ENCODE measurements at regions not wholly inside any gene's neighbourhood (a gene's known extent, or its start where the extent isn't known, plus 50 kb on each side); places are given as distances from the start of the nearest gene placed in this dataset.

GRCh38 chr2:122194546-122194945, 439.1 kb downstream of the TSN start:
- Histone ChIP-seq H3K36me3 (ENCODE audit: low read depth) (no peaks in the 10 kb centered on the region), H3K79me2 (ENCODE audit: low read depth) (no peaks in the 10 kb centered on the region), H3K4me3 (no peak overlapping the region), H3K27ac (no peak overlapping the region), H3F3A (ENCODE audit: insufficient read depth, low read depth) (no peaks in the 10 kb centered on the region), H3K9me3 (ENCODE audit: insufficient read depth, low read depth) (no peaks in the 10 kb centered on the region), H3K4me2 (no peak overlapping the region), H3K4me1 (replicated peaks; ENCODE audit: insufficient read depth) (no peaks in the 10 kb centered on the region), H3K9me2 (ENCODE audit: insufficient read depth) (no peaks in the 10 kb centered on the region), H4K20me1 (ENCODE audit: insufficient read depth) (no peaks in the 10 kb centered on the region), H2AFZ (no peak overlapping the region), H3K27me3 (ENCODE audit: insufficient read depth, low read depth) (0 out of 2 replicates have a peak, but pooled peaks cover 10% of the 10 kb centered on the region)
- CTCF ChIA-PET: no interaction called here
- BruUV-seq (replicated peaks): no TSS peak
- intact Hi-C loops (cut with micrococcal nuclease; ENCODE audit: unreplicated experiment): no loop called here
- POLR2A ChIA-PET (ENCODE audit: unreplicated experiment): no interaction called here
- TF ChIP-seq CTCF (conservative IDR thresholded peaks at IDR 0.05): no peak
- no peak for TF ChIP-seq EZH2 (IDR thresholded peaks at IDR 0.05; ENCODE audit: low read depth)
- DNase-seq: no peak

- H3K4me2 ChIP-seq: no peak overlapping the region
- CTCF ChIA-PET: no interaction called here
Measured at GRCh38 chr2:122203523-122203922, 448.1 kb downstream of the TSN start.

GRCh38 chr2:122205641-122206040, 450.2 kb downstream of the TSN start:
- CTCF ChIA-PET: no interaction called here
- intact Hi-C loops (cut with micrococcal nuclease; ENCODE audit: unreplicated experiment): no loop called here
- H3K36me3 ChIP-seq (ENCODE audit: low read depth): no peaks in the 10 kb centered on the region
- H3K4me2 ChIP-seq: no peak overlapping the region
- H3K27me3 ChIP-seq (ENCODE audit: insufficient read depth, low read depth): peaks cover 56% of the 10 kb centered on the region
- no peak for TF ChIP-seq CTCF (conservative IDR thresholded peaks at IDR 0.05)
- no peak overlapping the region for H2AFZ ChIP-seq
- no peak overlapping the region for H3K27ac ChIP-seq
- POLR2A ChIA-PET (ENCODE audit: unreplicated experiment): no interaction called here
- H3K9me3 ChIP-seq (ENCODE audit: insufficient read depth, low read depth): no peaks in the 10 kb centered on the region
- no peak overlapping the region for H3K4me3 ChIP-seq
- no peaks in the 10 kb centered on the region for H3K9me2 ChIP-seq (ENCODE audit: insufficient read depth)
- H3F3A ChIP-seq (ENCODE audit: insufficient read depth, low read depth): no peaks in the 10 kb centered on the region
- no peaks in the 10 kb centered on the region for H3K79me2 ChIP-seq (ENCODE audit: low read depth)
- H3K4me1 ChIP-seq (replicated peaks; ENCODE audit: insufficient read depth): no peaks in the 10 kb centered on the region
- H4K20me1 ChIP-seq (ENCODE audit: insufficient read depth): no peaks in the 10 kb centered on the region
- no peak for DNase-seq
- no TSS peak for BruUV-seq (replicated peaks)

More at GRCh38 chr2:122203523-122203922, 448.1 kb downstream of the TSN start:
- no peaks in the 10 kb centered on the region for H3K4me1 ChIP-seq (replicated peaks; ENCODE audit: insufficient read depth)
- no peaks in the 10 kb centered on the region for H3K9me3 ChIP-seq (ENCODE audit: insufficient read depth, low read depth)
- no TSS peak for BruUV-seq (replicated peaks)
- intact Hi-C loops (cut with micrococcal nuclease; ENCODE audit: unreplicated experiment): no loop called here
- no peaks in the 10 kb centered on the region for H4K20me1 ChIP-seq (ENCODE audit: insufficient read depth)
- POLR2A ChIA-PET (ENCODE audit: unreplicated experiment): no interaction called here
- no peak overlapping the region for H2AFZ ChIP-seq
- DNase-seq: no peak
- no peak for TF ChIP-seq CTCF (conservative IDR thresholded peaks at IDR 0.05)
- no peak for TF ChIP-seq EZH2 (IDR thresholded peaks at IDR 0.05; ENCODE audit: low read depth)
- H3K36me3 ChIP-seq (ENCODE audit: low read depth): no peaks in the 10 kb centered on the region
- H3K27me3 ChIP-seq (ENCODE audit: insufficient read depth, low read depth): peaks cover 43% of the 10 kb centered on the region
- no peak overlapping the region for H3K27ac ChIP-seq
- no peaks in the 10 kb centered on the region for H3K79me2 ChIP-seq (ENCODE audit: low read depth)
- H3F3A ChIP-seq (ENCODE audit: insufficient read depth, low read depth): no peaks in the 10 kb centered on the region
- peaks cover 4% of the 10 kb centered on the region; the same call in 1 of the 2 replicates for H3K9me2 ChIP-seq (ENCODE audit: insufficient read depth)
- H3K4me3 ChIP-seq: no peak overlapping the region

All from PC-9 (cell line).